Mucosa of descending colon (tissue), 3 donors: ENCODE measurements at regions not wholly inside any gene's neighbourhood (a gene's known extent, or its start where the extent isn't known, plus 50 kb on each side); places are given as distances from the start of the nearest gene placed in this dataset.

Experiments
- ATAC-seq: fragments of 200-7000 bp; cut with Tn5 transposase; one replicate; pipeline ENCODE4 v1.9.1; 2020; ENCODE audit warnings: mild to moderate bottlenecking, moderate library complexity
- DNase-seq, 3 donors: peaks; one replicate each; pipeline ENCODE4 v3.0.0-alpha.2; 2020
- H3K36me3 ChIP-seq: fragments of 200-600 bp; one replicate; pipeline ENCODE4 v1.8.0; 2021; ENCODE audit warnings: low read depth, mild to moderate bottlenecking
- H3K4me1 ChIP-seq: fragments of 200-600 bp; one replicate; pipeline ENCODE4 v1.8.0; 2021; ENCODE audit warnings: low read depth, mild to moderate bottlenecking
- H3K4me3 ChIP-seq: fragments of 200-600 bp; one replicate; pipeline ENCODE4 v1.8.0; 2021; ENCODE audit warnings: mild to moderate bottlenecking
- H3K9me3 ChIP-seq: fragments of 200-600 bp; one replicate; pipeline ENCODE4 v1.8.0; 2021; ENCODE audit warnings: mild to moderate bottlenecking
- CTCF ChIP-seq: fragments of 200-600 bp; IDR thresholded peaks from one replicate; pipeline ENCODE4 v1.8.0; 2022; ENCODE audit warnings: antibody characterized with exemption, mild to moderate bottlenecking
- intact Hi-C, 2 donors: fragments of 100-400 bp; cut with DNase I in 1 of 2; cut with micrococcal nuclease in 1 of 2; formaldehyde crosslinking; loops; one replicate each; pipeline versions ENCODE4 v1.11.0 to v1.11.1; 2022; cut with DNase I, micrococcal nuclease
- donor health status: DM: no; HTN: no; CAD: no; lungs with moderate emphysema.
- donor health status: DM: no; HTN: no; CAD: no.
- donor health status: DM: no; HTN: yes; CAD: no.

GRCh38 chr19:30167976-30168635, 204.1 kb upstream of the ZNF536 start:
- intact Hi-C loops, result no loop called here
- ATAC-seq, result no peak
- Histone ChIP-seq H3K9me3 (no peaks in the 10 kb centered on the region), H3K36me3 (no peaks in the 10 kb centered on the region), H3K4me1 (peaks cover 7% of the 10 kb centered on the region), H3K4me3 (no peak overlapping the region)
- TF ChIP-seq CTCF, result no peak
- DNase-seq, result no peak

GRCh38 chr19:30168760-30169159, 203.4 kb upstream of the ZNF536 start:
- no peak for TF ChIP-seq CTCF
- DNase-seq (no peak), ATAC-seq (no peak)
- peaks cover 7% of the 10 kb centered on the region for H3K4me1 ChIP-seq
- no peak overlapping the region for H3K4me3 ChIP-seq
- no peaks in the 10 kb centered on the region for H3K36me3 ChIP-seq
- no peaks in the 10 kb centered on the region for H3K9me3 ChIP-seq
- intact Hi-C loops, result no loop called here

- Histone ChIP-seq H3K4me3 (no peak overlapping the region), H3K36me3 (no peaks in the 10 kb centered on the region), H3K9me3 (no peaks in the 10 kb centered on the region), H3K4me1 (peaks cover 7% of the 10 kb centered on the region)
- ATAC-seq, result no peak
- TF ChIP-seq CTCF, result no peak
- DNase-seq, result no peak
- intact Hi-C loops, result no loop called here
Observed at GRCh38 chr19:30169196-30169900, 202.8 kb upstream of the ZNF536 start.

GRCh38 chr19:30170081-30170480, 202.1 kb upstream of the ZNF536 start:
- no peak overlapping the region for H3K4me3 ChIP-seq
- ATAC-seq (no peak), DNase-seq (no peak)
- TF ChIP-seq CTCF, result no peak
- no peaks in the 10 kb centered on the region for H3K36me3 ChIP-seq
- H3K9me3 ChIP-seq, result no peaks in the 10 kb centered on the region
- H3K4me1 ChIP-seq, result peaks cover 7% of the 10 kb centered on the region
- intact Hi-C loops, result no loop called here

GRCh38 chr19:30170495-30171137, 201.6 kb upstream of the ZNF536 start:
- Histone ChIP-seq H3K36me3 (no peaks in the 10 kb centered on the region), H3K4me3 (no peak overlapping the region), H3K9me3 (no peaks in the 10 kb centered on the region), H3K4me1 (peaks cover 7% of the 10 kb centered on the region)
- intact Hi-C loops, result no loop called here
- TF ChIP-seq CTCF, result no peak
- ATAC-seq, result no peak
- no peak for DNase-seq
